Stomach (tissue), 8 donors: ENCODE measurements at regions not wholly inside any gene's neighbourhood (a gene's known extent, or its start where the extent isn't known, plus 50 kb on each side); places are given as distances from the start of the nearest gene placed in this dataset.
A peak's percentile ranks its signal among the peaks of the same experiment; 100 is the strongest.

Experiments
- DNase-seq, 2 donors: peaks; one replicate each; pipeline versions ENCODE4 v3.0.0 to v3.0.0-alpha.2; 2013 to 2019
- H3K27ac ChIP-seq, 5 donors: fragments of 200-600 bp in 4 of 5; sonication (generic) in 4 of 5; one replicate each; pipeline ENCODE4 v1.5.1; 2013 to 2019; ENCODE audit warnings: mild to moderate bottlenecking in 1 of 5, moderate library complexity in 1 of 5
- H3K27me3 ChIP-seq, 3 donors: fragments of 200-600 bp; sonication (generic); one replicate each; pipeline ENCODE4 v1.5.1; 2017 to 2019; ENCODE audit warnings: mixed run types in 1 of 3
- H3K36me3 ChIP-seq, 4 donors: fragments of 200-600 bp; sonication (generic); 1 replicate in 3 of 4; 2 replicates in 1 of 4; pipeline ENCODE4 v1.5.1; 2016 to 2019
- H3K4me1 ChIP-seq, 4 donors: fragments of 200-600 bp; sonication (generic); one replicate each; pipeline ENCODE4 v1.5.1; 2016 to 2019
- H3K4me3 ChIP-seq, 4 donors: fragments of 200-600 bp; sonication (generic) in 3 of 4; one replicate each; pipeline ENCODE4 v1.5.1; 2016 to 2019; ENCODE audit warnings: mild to moderate bottlenecking in 1 of 4
- H3K9me3 ChIP-seq, 4 donors: fragments of 200-600 bp; sonication (generic); one replicate each; pipeline ENCODE4 v1.5.1; 2016 to 2019
- EP300 ChIP-seq: sonication (generic); formaldehyde crosslinking; IDR thresholded peaks from one replicate; pipeline ENCODE4 v1.6.1; 2017; ENCODE audit warnings: antibody characterized with exemption
- POLR2A ChIP-seq, 4 donors: fragments of 450-650 bp; IDR thresholded peaks; one replicate each; pipeline ENCODE4 v1.6.1; 2016; ENCODE audit warnings: antibody characterized with exemption in 4 of 4, control low read depth in 2 of 4, mild to moderate bottlenecking in 1 of 4, moderate library complexity in 1 of 4
- POLR2AphosphoS5 ChIP-seq, 3 donors: sonication (generic); formaldehyde crosslinking; IDR thresholded peaks; one replicate each; pipeline ENCODE4 v1.6.1; 2016; ENCODE audit warnings: antibody characterized with exemption in 3 of 3
- WGBS, 5 donors: extraction: QIAGEN DNeasy Blood & Tissue Kit in 3 of 5; methylation state at CpG; one replicate each; pipeline versions ENCODE4 v1.1.5 to v1.1.7; 2013 to 2018; 5-methylcytosine and 5-hydroxymethylcytosine counted together
- intact Hi-C: fragments of 100-400 bp; cut with DNase I; formaldehyde crosslinking; loops from one replicate; pipeline ENCODE4 v1.15.1; 2023; ENCODE audit warnings: low total_unique reads
- TF ChIP-seq, protein P1 (sequence below), 7 experiments: fragments of 450-650 bp in 4 of 7; fragments of 200-600 bp in 3 of 7; sonication (generic) in 3 of 7; IDR thresholded peaks; one replicate each; pipeline ENCODE4 v1.5.1; 2016 to 2019; ENCODE audit warnings: antibody characterized with exemption in 7 of 7, control low read depth in 2 of 7, mild to moderate bottlenecking in 1 of 7
- donor health status: healthy with polysubstance abuse.
- donor health status: Bipolar disorder and iron deficiency.
- donor health status: healthy.

DNA sequence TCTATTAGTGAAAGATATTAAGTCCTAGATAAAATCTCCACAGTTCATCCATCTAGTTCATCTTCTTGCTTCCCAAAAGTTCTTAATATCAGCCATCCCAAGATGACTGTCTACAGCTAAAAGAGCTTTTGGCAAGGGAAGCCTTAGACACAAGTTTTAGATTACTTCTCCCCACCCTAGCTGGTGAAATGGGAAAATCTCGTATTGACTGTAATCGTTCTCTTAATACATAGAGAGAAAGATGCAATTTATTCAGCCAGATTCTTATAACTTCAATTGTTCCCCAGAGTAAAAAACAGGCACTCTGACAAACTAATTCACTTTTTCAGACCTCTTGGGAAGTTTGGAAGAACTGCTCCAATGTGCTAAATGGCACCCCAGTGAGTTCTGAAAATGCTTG, 1439.6 kb upstream of the C9orf72 start:
- WGBS, 5 donors, result 85 to 92% (median 90%) methylated on average over 2 of the region's 2 CpGs
- Histone ChIP-seq H3K36me3 (no peaks in the 10 kb centered on the region), H3K27ac (no peak overlapping the region), H3K9me3 (no peaks in the 10 kb centered on the region), H3K27me3 (no peaks in the 10 kb centered on the region), H3K4me1 (no peaks in the 10 kb centered on the region), H3K4me3 (no peak overlapping the region)
- TF ChIP-seq EP300 (no peak), POLR2AphosphoS5 (IDR thresholded peaks at IDR 0.05) (no peak), POLR2A (IDR thresholded peaks at IDR 0.05) (no peak)
- TF ChIP-seq, protein P1, sequence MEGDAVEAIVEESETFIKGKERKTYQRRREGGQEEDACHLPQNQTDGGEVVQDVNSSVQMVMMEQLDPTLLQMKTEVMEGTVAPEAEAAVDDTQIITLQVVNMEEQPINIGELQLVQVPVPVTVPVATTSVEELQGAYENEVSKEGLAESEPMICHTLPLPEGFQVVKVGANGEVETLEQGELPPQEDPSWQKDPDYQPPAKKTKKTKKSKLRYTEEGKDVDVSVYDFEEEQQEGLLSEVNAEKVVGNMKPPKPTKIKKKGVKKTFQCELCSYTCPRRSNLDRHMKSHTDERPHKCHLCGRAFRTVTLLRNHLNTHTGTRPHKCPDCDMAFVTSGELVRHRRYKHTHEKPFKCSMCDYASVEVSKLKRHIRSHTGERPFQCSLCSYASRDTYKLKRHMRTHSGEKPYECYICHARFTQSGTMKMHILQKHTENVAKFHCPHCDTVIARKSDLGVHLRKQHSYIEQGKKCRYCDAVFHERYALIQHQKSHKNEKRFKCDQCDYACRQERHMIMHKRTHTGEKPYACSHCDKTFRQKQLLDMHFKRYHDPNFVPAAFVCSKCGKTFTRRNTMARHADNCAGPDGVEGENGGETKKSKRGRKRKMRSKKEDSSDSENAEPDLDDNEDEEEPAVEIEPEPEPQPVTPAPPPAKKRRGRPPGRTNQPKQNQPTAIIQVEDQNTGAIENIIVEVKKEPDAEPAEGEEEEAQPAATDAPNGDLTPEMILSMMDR (IDR thresholded peaks at IDR 0.05), result no peak
- intact Hi-C loops, result no loop called here
- no peak for DNase-seq

DNA sequence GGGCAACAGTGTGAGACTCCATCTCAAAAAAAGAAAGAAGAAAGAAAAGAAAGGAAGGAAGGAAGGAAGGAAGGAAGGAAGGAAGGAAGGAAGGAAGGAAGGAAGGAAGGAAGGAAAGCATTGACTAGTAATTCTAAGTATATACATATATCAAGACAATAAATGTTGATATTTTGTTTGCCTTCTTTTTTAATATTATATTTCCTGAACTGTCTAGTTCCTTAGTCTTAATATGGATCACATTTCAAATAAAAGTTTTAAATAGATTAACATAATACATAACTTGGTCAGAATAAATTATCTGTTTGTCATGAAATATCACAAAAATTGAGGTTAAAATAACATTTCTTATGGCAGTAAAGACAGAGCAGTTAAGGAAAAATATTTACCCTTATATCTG, 1448.4 kb upstream of the C9orf72 start:
- TF ChIP-seq, protein P1 (IDR thresholded peaks at IDR 0.05), result no peak
- TF ChIP-seq POLR2AphosphoS5 (IDR thresholded peaks at IDR 0.05) (no peak), EP300 (no peak), POLR2A (IDR thresholded peaks at IDR 0.05) (no peak)
- Histone ChIP-seq H3K4me3 (no peak overlapping the region), H3K36me3 (no peaks in the 10 kb centered on the region), H3K9me3 (no peaks in the 10 kb centered on the region), H3K4me1 (no peaks in the 10 kb centered on the region), H3K27me3 (no peaks in the 10 kb centered on the region), H3K27ac (no peak overlapping the region)
- intact Hi-C loops, result no loop called here
- no peak for DNase-seq

DNA sequence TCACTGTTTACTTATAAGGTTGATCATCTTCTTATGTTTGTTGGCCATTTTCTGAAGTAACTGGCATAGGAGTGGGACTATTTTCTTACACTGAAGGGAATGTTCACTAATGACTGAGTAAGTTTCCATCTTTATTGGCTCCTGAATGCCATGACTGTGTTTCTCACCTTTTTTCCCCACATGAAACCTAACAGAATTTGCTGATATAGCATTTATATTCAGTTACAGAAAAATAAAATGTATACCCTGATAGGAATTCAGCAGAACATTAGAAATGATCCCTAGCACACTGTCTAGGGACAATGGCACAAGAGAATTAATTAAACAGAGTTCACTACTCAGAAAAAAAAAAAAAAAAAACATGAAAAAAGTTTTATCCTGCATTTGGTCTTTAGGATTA, 1465.1 kb upstream of the C9orf72 start:
- no peaks in the 10 kb centered on the region for H3K27me3 ChIP-seq
- DNase-seq, result no peak
- no peaks in the 10 kb centered on the region for H3K9me3 ChIP-seq
- H3K4me3 ChIP-seq, result no peak overlapping the region
- no peaks in the 10 kb centered on the region for H3K4me1 ChIP-seq
- intact Hi-C loops, result no loop called here
- TF ChIP-seq POLR2AphosphoS5 (IDR thresholded peaks at IDR 0.05) (no peak), EP300 (no peak), POLR2A (IDR thresholded peaks at IDR 0.05) (no peak)
- TF ChIP-seq, protein P1 (IDR thresholded peaks at IDR 0.05), result no peak
- H3K27ac ChIP-seq, result no peak overlapping the region
- H3K36me3 ChIP-seq, result no peaks in the 10 kb centered on the region

DNA sequence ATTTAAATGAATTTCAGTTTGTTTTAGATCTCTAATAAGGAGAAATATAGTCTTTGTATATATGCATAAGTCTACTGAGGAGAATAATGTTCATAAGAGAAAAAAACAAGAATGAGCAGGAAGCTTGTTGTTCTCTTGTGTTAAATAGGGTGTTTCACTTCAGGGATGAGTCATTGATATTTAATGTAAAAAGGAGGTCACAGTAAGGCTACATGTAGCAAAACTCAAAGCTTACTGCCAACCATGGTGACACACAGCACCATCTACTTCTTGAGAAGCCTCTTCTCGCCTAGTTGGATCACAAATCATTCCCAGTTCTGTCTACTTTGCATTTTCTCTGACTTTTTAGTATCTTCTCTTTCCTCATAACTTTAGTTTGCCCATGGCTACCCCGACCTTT, 1466.0 kb upstream of the C9orf72 start:
- Histone ChIP-seq H3K4me3 (no peak overlapping the region), H3K9me3 (no peaks in the 10 kb centered on the region), H3K4me1 (no peaks in the 10 kb centered on the region), H3K27me3 (no peaks in the 10 kb centered on the region), H3K36me3 (no peaks in the 10 kb centered on the region), H3K27ac (no peak overlapping the region)
- intact Hi-C loops, result no loop called here
- whole genome bisulfite sequencing, 5 donors, result 69 to 84% (median 74%) methylated on average over 2 of the region's 2 CpGs
- no peak for TF ChIP-seq POLR2AphosphoS5 (IDR thresholded peaks at IDR 0.05)
- TF ChIP-seq POLR2A (IDR thresholded peaks at IDR 0.05), result no peak
- TF ChIP-seq, protein P1 (IDR thresholded peaks at IDR 0.05), result no peak
- no peak for TF ChIP-seq EP300
- peak in 1 of 2 donors; percentile 9 for DNase-seq

DNA sequence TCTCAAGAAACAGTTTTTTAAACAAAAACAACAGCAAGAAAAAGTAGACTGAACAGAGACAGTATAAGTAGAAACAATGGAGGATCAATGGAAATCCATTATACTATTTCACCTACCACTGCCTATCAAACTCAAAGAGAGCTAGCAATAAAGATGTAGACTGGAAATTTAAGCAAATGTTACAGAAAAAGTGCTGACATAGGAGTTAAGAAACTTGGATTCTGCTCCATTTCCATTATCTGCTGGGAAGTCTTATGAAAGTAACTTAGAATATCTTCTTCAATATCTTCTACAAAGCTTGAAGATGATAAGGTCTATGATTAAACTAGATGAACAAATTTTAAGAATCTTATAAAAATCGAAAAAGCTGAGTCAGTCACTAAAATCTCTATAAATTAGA, 1469.8 kb upstream of the C9orf72 start:
- 74 to 82% (median 74%) methylated on average over 1 of the region's 1 CpG for WGBS, 5 donors
- TF ChIP-seq POLR2A (IDR thresholded peaks at IDR 0.05) (no peak), EP300 (no peak), POLR2AphosphoS5 (IDR thresholded peaks at IDR 0.05) (no peak)
- TF ChIP-seq, protein P1 (IDR thresholded peaks at IDR 0.05), result no peak
- no peaks in the 10 kb centered on the region for H3K4me1 ChIP-seq
- H3K27me3 ChIP-seq, result no peaks in the 10 kb centered on the region
- no peaks in the 10 kb centered on the region for H3K36me3 ChIP-seq
- intact Hi-C loops, result no loop called here
- H3K4me3 ChIP-seq, result no peak overlapping the region
- DNase-seq, result no peak
- no peaks in the 10 kb centered on the region for H3K9me3 ChIP-seq
- H3K27ac ChIP-seq, result no peak overlapping the region
